Vagina (tissue), 2 donors: ENCODE measurements at regions not wholly inside any gene's neighbourhood (a gene's known extent, or its start where the extent isn't known, plus 50 kb on each side); places are given as distances from the start of the nearest gene placed in this dataset.

ENCODE experiments used
- DNase-seq, 2 donors: peaks; one replicate each; pipeline ENCODE4 v3.0.0-alpha.2; 2017; ENCODE audit errors: extremely low spot score in 2 of 2
- H3K27ac ChIP-seq: fragments of 200-600 bp; sonication (generic); one replicate; pipeline ENCODE4 v1.5.1; 2019
- H3K27me3 ChIP-seq: fragments of 200-600 bp; sonication (generic); one replicate; pipeline ENCODE4 v1.5.1; 2019
- H3K36me3 ChIP-seq, 2 donors: fragments of 200-600 bp; sonication (generic); one replicate each; pipeline ENCODE4 v1.5.1; 2017 to 2019
- H3K4me1 ChIP-seq: fragments of 200-600 bp; sonication (generic); one replicate; pipeline ENCODE4 v1.5.1; 2019
- H3K4me3 ChIP-seq, 2 donors: fragments of 200-600 bp; sonication (generic); 1 replicate in 1 of 2; 2 replicates in 1 of 2; pipeline ENCODE4 v1.5.1; 2016 to 2019
- H3K9me3 ChIP-seq: fragments of 200-600 bp; sonication (generic); one replicate; pipeline ENCODE4 v1.5.1; 2019
- CTCF ChIP-seq, 3 experiments: fragments of 450-650 bp in 2 of 3; fragments of 200-600 bp in 1 of 3; sonication (generic) in 1 of 3; IDR thresholded peaks; one replicate each; pipeline ENCODE4 v1.5.1; 2017 to 2019; ENCODE audit warnings: antibody characterized with exemption in 3 of 3, mild to moderate bottlenecking in 2 of 3, moderate library complexity in 2 of 3
- POLR2A ChIP-seq, 2 donors: fragments of 450-650 bp; IDR thresholded peaks; one replicate each; pipeline ENCODE4 v1.6.1; 2017; ENCODE audit warnings: antibody characterized with exemption in 2 of 2, mild to moderate bottlenecking in 2 of 2, moderate library complexity in 2 of 2
- POLR2AphosphoS5 ChIP-seq, 2 donors: sonication (generic); formaldehyde crosslinking; IDR thresholded peaks; one replicate each; pipeline ENCODE4 v1.9.0; 2017; ENCODE audit warnings: antibody characterized with exemption in 2 of 2, mild to moderate bottlenecking in 2 of 2, low read depth in 1 of 2; ENCODE audit not compliant: insufficient read depth in 1 of 2
- intact Hi-C: fragments of 100-400 bp; cut with DNase I; formaldehyde crosslinking; loops from one replicate; pipeline ENCODE4 v1.15.1; 2023

GRCh38 chr5:142446131-142446959 is 121.5 kb upstream of the SPRY4 start:
- Histone ChIP-seq H3K4me1 (peaks cover 3% of the 10 kb centered on the region), H3K27ac (no peak overlapping the region), H3K9me3 (no peaks in the 10 kb centered on the region), H3K4me3 (no peak overlapping the region), H3K36me3 (no peaks in the 10 kb centered on the region), H3K27me3 (no peaks in the 10 kb centered on the region)
- intact Hi-C loops, result no loop called here
- no peak for TF ChIP-seq POLR2A (IDR thresholded peaks at IDR 0.05)
- no peak for TF ChIP-seq CTCF (IDR thresholded peaks at IDR 0.05)
- TF ChIP-seq POLR2AphosphoS5 (IDR thresholded peaks at IDR 0.05; ENCODE audit: insufficient read depth in 1 of 2, low read depth in 1 of 2), result no peak
- DNase-seq, result no peak

- Histone ChIP-seq H3K4me3 (no peak overlapping the region), H3K27ac (no peak overlapping the region), H3K36me3 (no peaks in the 10 kb centered on the region), H3K27me3 (no peaks in the 10 kb centered on the region), H3K9me3 (no peaks in the 10 kb centered on the region), H3K4me1 (peaks cover 3% of the 10 kb centered on the region)
- intact Hi-C loops, result no loop called here
- DNase-seq, result no peak
- TF ChIP-seq CTCF (IDR thresholded peaks at IDR 0.05), result no peak
- no peak for TF ChIP-seq POLR2AphosphoS5 (IDR thresholded peaks at IDR 0.05; ENCODE audit: insufficient read depth in 1 of 2, low read depth in 1 of 2)
- no peak for TF ChIP-seq POLR2A (IDR thresholded peaks at IDR 0.05)
Observed at GRCh38 chr5:142445266-142445665, 120.4 kb upstream of the SPRY4 start.

- no peak for DNase-seq
- Histone ChIP-seq H3K4me3 (no peak overlapping the region), H3K27me3 (no peaks in the 10 kb centered on the region), H3K27ac (no peak overlapping the region), H3K4me1 (peaks cover 15% of the 10 kb centered on the region), H3K36me3 (no peaks in the 10 kb centered on the region), H3K9me3 (no peaks in the 10 kb centered on the region)
- intact Hi-C loops, result no loop called here
- TF ChIP-seq CTCF (IDR thresholded peaks at IDR 0.05) (no peak), POLR2A (IDR thresholded peaks at IDR 0.05) (no peak), POLR2AphosphoS5 (IDR thresholded peaks at IDR 0.05; ENCODE audit: insufficient read depth in 1 of 2, low read depth in 1 of 2) (no peak)
Observed at GRCh38 chr5:142441616-142442015, 116.8 kb upstream of the SPRY4 start.

- no peak overlapping the region for H3K4me3 ChIP-seq
- intact Hi-C loops, result no loop called here
- peaks cover 16% of the 10 kb centered on the region for H3K4me1 ChIP-seq
- H3K27me3 ChIP-seq, result no peaks in the 10 kb centered on the region
- DNase-seq, result no peak
- H3K27ac ChIP-seq, result no peak overlapping the region
- H3K9me3 ChIP-seq, result no peaks in the 10 kb centered on the region
- no peak for TF ChIP-seq CTCF (IDR thresholded peaks at IDR 0.05)
- TF ChIP-seq POLR2AphosphoS5 (IDR thresholded peaks at IDR 0.05; ENCODE audit: insufficient read depth in 1 of 2, low read depth in 1 of 2), result no peak
- no peak for TF ChIP-seq POLR2A (IDR thresholded peaks at IDR 0.05)
- H3K36me3 ChIP-seq, result no peaks in the 10 kb centered on the region
Observed at GRCh38 chr5:142439207-142439860, 114.5 kb upstream of the SPRY4 start.

GRCh38 chr5:142438573-142438972 is 113.8 kb upstream of the SPRY4 start:
- no peaks in the 10 kb centered on the region for H3K27me3 ChIP-seq
- no peak overlapping the region for H3K4me3 ChIP-seq
- H3K4me1 ChIP-seq, result peaks cover 21% of the 10 kb centered on the region
- no peak overlapping the region for H3K27ac ChIP-seq
- intact Hi-C loops, result no loop called here
- no peak for DNase-seq
- no peak for TF ChIP-seq POLR2A (IDR thresholded peaks at IDR 0.05)
- no peak for TF ChIP-seq CTCF (IDR thresholded peaks at IDR 0.05)
- no peak for TF ChIP-seq POLR2AphosphoS5 (IDR thresholded peaks at IDR 0.05; ENCODE audit: insufficient read depth in 1 of 2, low read depth in 1 of 2)
- H3K9me3 ChIP-seq, result no peaks in the 10 kb centered on the region
- H3K36me3 ChIP-seq, result no peaks in the 10 kb centered on the region
